Ascending aorta (tissue), 2 donors: ENCODE measurements at regions not wholly inside any gene's neighbourhood (a gene's known extent, or its start where the extent isn't known, plus 50 kb on each side); places are given as distances from the start of the nearest gene placed in this dataset.
"Not testable (repeated sequence)": the region's sequence is repeated elsewhere in the genome, so short reads cannot be mapped to it uniquely, and the experiment has no call there.

Experiments used
- DNase-seq, 2 donors: peaks; one replicate each; pipeline ENCODE4 v3.0.0-alpha.2; 2019; ENCODE audit warnings: low spot score in 2 of 2
- H3K27ac ChIP-seq, 2 donors: fragments of 200-600 bp; sonication (generic); one replicate each; pipeline ENCODE4 v1.5.1; 2016 to 2017; ENCODE audit warnings: mild to moderate bottlenecking in 1 of 2
- H3K27me3 ChIP-seq: fragments of 200-600 bp; sonication (generic); one replicate; pipeline ENCODE4 v1.5.1; 2017
- H3K36me3 ChIP-seq, 2 donors: fragments of 200-600 bp; sonication (generic); one replicate each; pipeline ENCODE4 v1.5.1; 2016
- H3K4me1 ChIP-seq, 2 donors: fragments of 200-600 bp; sonication (generic); one replicate each; pipeline ENCODE4 v1.5.1; 2016 to 2017; ENCODE audit warnings: mild to moderate bottlenecking in 1 of 2
- H3K4me3 ChIP-seq, 2 donors: fragments of 200-600 bp; sonication (generic); one replicate each; pipeline ENCODE4 v1.5.1; 2016 to 2017; ENCODE audit warnings: mild to moderate bottlenecking in 1 of 2
- H3K9me3 ChIP-seq, 2 donors: fragments of 200-600 bp; sonication (generic); one replicate each; pipeline ENCODE4 v1.5.1; 2016
- intact Hi-C: fragments of 100-400 bp; cut with DNase I; formaldehyde crosslinking; loops from one replicate; pipeline ENCODE4 v1.15.1; 2023
- TF ChIP-seq, protein P1 (sequence below), 3 experiments: fragments of 200-600 bp in 2 of 3; fragments of 450-650 bp in 1 of 3; sonication (generic) in 2 of 3; IDR thresholded peaks; one replicate each; pipeline ENCODE4 v1.5.1; 2016 to 2019; ENCODE audit warnings: antibody characterized with exemption in 3 of 3, mild to moderate bottlenecking in 1 of 3, moderate library complexity in 1 of 3

DNA sequence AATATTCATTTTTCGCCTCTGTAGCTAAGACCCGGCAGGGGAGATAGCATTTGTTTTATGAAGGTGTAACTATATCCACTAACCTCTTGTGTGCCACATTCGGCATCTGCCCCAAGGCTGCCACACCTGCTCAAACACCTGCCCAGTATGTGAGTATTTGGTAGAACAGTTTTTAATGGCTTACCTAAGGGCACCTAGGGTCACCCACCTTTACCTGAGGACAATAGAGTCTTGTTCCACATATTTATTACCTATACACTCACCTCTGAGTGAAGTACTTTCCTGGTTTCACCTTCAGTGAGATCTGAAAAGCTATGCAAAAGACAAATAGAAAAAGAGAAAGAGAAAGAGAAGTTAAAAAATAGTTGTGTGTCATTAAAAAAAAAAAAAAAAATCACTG, 68.0 kb upstream of the PIP5K1B start:
- TF ChIP-seq, protein P1, sequence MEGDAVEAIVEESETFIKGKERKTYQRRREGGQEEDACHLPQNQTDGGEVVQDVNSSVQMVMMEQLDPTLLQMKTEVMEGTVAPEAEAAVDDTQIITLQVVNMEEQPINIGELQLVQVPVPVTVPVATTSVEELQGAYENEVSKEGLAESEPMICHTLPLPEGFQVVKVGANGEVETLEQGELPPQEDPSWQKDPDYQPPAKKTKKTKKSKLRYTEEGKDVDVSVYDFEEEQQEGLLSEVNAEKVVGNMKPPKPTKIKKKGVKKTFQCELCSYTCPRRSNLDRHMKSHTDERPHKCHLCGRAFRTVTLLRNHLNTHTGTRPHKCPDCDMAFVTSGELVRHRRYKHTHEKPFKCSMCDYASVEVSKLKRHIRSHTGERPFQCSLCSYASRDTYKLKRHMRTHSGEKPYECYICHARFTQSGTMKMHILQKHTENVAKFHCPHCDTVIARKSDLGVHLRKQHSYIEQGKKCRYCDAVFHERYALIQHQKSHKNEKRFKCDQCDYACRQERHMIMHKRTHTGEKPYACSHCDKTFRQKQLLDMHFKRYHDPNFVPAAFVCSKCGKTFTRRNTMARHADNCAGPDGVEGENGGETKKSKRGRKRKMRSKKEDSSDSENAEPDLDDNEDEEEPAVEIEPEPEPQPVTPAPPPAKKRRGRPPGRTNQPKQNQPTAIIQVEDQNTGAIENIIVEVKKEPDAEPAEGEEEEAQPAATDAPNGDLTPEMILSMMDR (IDR thresholded peaks at IDR 0.05), result no peak
- Histone ChIP-seq H3K27ac (no peak overlapping the region), H3K36me3 (no peaks in the 10 kb centered on the region), H3K27me3 (no peaks in the 10 kb centered on the region), H3K4me3 (no peak overlapping the region), H3K9me3 (no peaks in the 10 kb centered on the region), H3K4me1 (no peaks in the 10 kb centered on the region)
- intact Hi-C loops, result loop anchor here (10.0 kb wide), 1 partner anchor 52 kb away; no protein-coding TSS in a partner anchor
- DNase-seq, result no peak

DNA sequence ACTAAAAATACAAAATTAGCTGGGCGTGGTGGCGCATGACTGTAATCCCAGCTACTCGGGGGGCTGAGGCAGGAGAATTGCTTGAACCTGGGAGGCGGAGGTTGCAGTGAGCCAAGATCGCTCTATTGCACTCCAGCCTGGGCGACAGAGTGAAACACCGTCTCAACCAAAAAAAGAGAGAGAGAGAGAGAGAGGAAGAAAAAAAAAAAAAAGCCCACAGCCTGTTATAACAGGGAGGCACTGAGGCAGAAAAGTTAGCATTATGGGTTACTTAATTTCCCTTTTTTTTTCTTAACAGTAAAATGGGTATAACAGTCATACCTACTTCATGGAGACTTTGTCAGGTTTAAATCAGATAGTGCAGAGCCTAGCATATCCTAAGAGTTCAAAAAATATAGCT, 65.8 kb upstream of the PIP5K1B start:
- not testable (repeated sequence) for DNase-seq, H3K27me3 ChIP-seq, H3K27ac ChIP-seq, H3K4me3 ChIP-seq, H3K4me1 ChIP-seq, H3K9me3 ChIP-seq, H3K36me3 ChIP-seq
- intact Hi-C loops, result loop anchor here (10.0 kb wide), 1 partner anchor 54 kb away; no protein-coding TSS in a partner anchor

DNA sequence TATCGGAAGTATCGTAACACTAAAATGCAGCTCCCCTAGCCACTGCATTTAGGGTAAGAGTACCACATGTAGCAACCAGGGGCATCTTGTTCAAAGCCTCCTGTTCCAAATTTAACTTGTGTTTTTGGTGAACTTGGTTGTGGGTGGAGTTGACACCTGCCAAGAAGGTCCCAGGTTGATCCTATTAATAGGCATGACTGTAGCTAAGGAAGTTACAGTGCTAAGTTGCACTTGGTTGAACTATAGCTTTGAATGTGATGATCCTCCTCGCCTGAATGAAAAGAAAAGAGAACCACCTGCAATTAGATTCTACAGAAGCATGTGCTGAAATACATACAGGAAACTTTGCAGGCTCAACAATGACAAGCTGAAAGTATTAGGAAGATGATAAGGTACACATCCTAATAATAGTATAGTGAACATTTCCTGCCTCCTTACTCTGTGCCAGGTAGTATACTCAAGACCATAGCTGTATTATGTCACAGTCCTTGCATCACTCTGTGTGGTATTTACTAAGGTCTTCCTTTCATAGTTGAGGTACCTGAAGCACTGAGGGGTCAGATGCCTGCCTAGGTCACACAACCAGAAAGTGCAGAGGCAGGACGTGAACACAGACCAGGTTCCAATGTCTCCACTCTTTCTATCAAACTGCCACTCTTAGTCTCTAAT, 64.5 kb upstream of the PIP5K1B start:
- Histone ChIP-seq H3K4me3 (no peak overlapping the region), H3K9me3 (no peaks in the 10 kb centered on the region), H3K4me1 (no peaks in the 10 kb centered on the region), H3K36me3 (no peaks in the 10 kb centered on the region), H3K27me3 (no peaks in the 10 kb centered on the region), H3K27ac (no peak overlapping the region)
- no peak for DNase-seq
- TF ChIP-seq, protein P1 (IDR thresholded peaks at IDR 0.05), result no peak
- intact Hi-C loops, result no loop called here

DNA sequence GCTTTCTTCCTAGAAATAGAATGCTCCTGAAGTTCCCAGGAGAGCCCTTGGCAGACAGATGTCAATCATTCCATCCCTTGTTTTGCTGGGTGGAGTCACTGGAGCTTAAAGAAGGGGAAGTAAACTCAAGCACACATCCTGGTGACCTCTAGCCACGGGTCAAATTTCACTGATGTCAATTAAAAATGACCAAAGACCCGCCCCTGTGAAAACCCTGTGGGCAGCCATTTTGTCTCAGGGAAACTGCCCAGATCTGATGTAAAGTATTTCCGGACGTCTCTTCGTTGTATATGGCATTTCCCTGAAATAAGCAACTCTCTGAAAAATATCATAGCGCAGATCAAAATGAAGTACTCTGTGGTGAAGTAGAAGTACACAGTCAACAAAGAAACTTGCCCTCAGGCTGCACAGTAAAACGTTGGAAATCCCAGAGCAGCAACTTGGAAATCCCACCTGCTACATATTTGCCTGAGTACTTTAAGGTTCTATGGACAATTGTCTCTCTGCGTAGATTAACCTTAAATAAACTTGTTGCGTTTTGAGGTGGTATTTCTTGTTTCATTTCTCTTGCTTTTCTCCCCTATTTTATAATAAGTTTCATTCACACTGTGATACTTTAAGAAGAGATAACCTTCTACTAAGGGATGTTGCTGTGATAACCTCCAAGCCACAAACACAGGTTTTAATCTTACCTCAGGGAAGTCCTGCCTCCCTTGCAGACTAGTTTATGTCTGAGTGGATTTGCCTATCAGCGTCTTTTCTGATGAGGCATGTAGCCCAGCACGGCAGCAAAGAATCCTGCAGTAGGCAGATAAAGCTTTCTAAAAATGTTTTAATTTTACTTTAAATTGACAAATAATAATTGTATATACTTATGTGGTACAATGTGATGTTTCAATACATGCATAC, 60.9 kb upstream of the PIP5K1B start:
- H3K4me3 ChIP-seq, result no peak overlapping the region
- no peaks in the 10 kb centered on the region for H3K27me3 ChIP-seq
- TF ChIP-seq, protein P1 (IDR thresholded peaks at IDR 0.05), result no peak
- no peak for DNase-seq
- H3K4me1 ChIP-seq, result no peaks in the 10 kb centered on the region
- no peaks in the 10 kb centered on the region for H3K9me3 ChIP-seq
- intact Hi-C loops, result no loop called here
- H3K36me3 ChIP-seq, result no peaks in the 10 kb centered on the region
- no peak overlapping the region for H3K27ac ChIP-seq

DNA sequence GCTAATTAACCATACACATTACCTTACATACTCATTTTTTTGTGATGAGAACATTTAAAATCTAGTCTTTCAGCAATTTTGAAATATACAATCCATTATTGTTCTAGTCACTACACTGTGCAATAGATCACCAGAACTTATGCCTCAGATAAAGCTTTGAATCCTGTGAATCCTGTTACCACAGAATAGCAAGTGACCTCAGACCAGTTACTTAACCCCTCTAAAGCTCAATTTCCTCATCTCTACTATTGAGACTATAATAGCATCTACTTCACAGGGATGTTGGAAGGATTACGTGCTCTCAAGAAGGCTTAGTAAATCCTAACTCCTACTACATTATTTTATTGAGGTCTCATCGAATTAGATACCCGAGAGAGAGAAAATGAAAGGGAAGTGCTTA, 60.2 kb upstream of the PIP5K1B start:
- no peak for DNase-seq
- TF ChIP-seq, protein P1 (IDR thresholded peaks at IDR 0.05), result no peak

DNA sequence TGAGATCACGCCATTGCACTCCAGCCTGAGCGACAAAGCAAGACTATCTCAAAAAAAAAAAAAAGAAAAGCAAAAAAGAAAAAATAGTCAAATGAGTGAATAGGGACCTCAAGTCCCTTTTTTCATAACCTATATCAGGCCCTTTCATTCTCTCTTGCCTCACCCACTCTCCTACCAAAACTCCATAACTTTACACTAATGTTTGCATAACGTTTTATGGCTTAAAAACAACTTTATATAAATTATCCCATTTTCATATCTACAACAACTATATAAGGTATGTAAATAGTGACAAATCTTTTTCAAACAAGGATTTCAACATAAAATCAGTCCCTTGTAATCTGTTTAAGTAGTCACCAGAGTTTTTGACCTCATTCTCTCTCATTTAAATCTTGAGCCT, 56.9 kb upstream of the PIP5K1B start:
- DNase-seq, result no peak
- no peaks in the 10 kb centered on the region for H3K4me1 ChIP-seq
- TF ChIP-seq, protein P1 (IDR thresholded peaks at IDR 0.05), result no peak
- no peaks in the 10 kb centered on the region for H3K36me3 ChIP-seq
- no peaks in the 10 kb centered on the region for H3K9me3 ChIP-seq
- H3K27ac ChIP-seq, result no peak overlapping the region
- H3K4me3 ChIP-seq, result no peak overlapping the region
- intact Hi-C loops, result no loop called here
- H3K27me3 ChIP-seq, result no peaks in the 10 kb centered on the region

More for the DNA sequence above, 60.2 kb upstream of the PIP5K1B start:
- Histone ChIP-seq H3K36me3 (no peaks in the 10 kb centered on the region), H3K9me3 (no peaks in the 10 kb centered on the region), H3K4me3 (no peak overlapping the region), H3K27ac (no peak overlapping the region), H3K4me1 (no peaks in the 10 kb centered on the region), H3K27me3 (no peaks in the 10 kb centered on the region)
- intact Hi-C loops, result no loop called here
